NOMO-1 treated with DMSO at 0.1 percent for 48 hours (cell line): ENCODE measurements at regions not wholly inside any gene's neighbourhood (a gene's known extent, or its start where the extent isn't known, plus 50 kb on each side); places are given as distances from the start of the nearest gene placed in this dataset.

ENCODE experiments used
- DNase-seq: peaks from one replicate; lab custom pipeline; 2025; ENCODE audit not compliant: unreplicated experiment; lab: John Stamatoyannopoulos, UW

DNA sequence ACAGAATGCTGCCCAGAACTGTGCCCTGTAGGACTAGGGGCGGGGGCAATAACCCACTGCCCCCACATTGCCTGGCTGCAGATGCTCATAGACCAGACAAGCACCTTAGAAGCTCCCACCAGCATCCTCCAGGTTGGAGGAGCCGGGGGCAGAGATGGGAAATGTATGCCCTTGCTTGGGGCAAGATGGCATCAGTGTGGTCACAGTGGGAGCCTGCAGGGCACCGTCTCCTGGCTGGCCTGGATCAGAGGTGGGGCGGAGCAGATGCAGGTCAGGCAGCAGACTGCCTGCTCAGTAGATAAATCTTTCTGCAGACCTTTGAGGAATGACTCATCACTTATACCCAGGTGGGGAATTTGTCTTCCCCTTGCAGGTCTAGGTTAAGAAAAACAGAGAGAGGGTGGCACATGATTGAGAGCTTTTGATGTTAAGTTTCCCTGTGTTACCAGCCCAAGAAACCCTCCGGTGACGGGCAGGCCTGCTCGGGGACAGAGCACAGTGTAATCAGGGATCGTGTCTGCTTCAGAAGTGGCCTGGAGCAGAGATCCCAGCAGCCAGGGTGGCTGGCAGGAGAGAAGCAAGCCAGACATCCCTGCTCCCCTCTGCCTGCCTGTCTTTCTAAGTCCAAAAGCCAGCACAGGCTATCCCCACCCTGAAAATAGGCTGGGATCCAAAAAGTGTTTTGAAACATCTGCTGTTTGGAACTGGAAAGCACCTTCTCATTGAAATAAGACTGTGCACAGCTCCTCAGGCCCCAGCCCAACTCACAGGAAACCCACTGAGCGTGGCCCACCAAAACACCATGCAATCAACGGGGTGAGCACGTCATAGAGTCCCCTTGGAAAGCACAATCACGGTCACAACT, 50.7 kb upstream of the RPL38 start:
- no peak for DNase-seq

DNA sequence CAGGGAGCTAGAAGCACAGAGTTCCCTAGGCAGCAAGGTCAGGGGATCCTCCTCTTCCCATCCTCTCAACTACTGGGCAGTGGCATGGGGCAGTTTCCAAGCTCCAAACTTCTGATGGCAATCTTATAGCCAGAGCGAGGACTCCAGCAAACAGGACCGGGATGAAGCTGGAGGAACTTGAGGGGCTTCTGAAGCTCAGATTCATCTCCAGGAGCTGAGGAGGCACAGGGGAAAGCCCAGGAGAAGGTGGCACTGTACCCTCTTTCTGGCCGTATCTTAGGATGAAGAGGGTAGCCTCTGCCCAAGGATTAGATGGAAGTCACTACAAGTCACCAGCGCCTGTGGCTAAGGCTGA, 50.0 kb upstream of the RPL38 start:
- no peak for DNase-seq
